GM12872 (cell line): ENCODE measurements at regions not wholly inside any gene's neighbourhood (a gene's known extent, or its start where the extent isn't known, plus 50 kb on each side); places are given as distances from the start of the nearest gene placed in this dataset.

Experiments
- CTCF ChIP-seq: IDR thresholded peaks from 3 replicates; pipeline ENCODE4 v1.5.1; 2011; ENCODE audit warnings: low read depth, mild to moderate bottlenecking, low read length, moderate library complexity; ENCODE audit not compliant: insufficient read depth

GRCh38 chr19:30286378-30286777 is 85.8 kb upstream of the ZNF536 start:
- TF ChIP-seq CTCF, result no peak

- no peak for TF ChIP-seq CTCF
Measured at GRCh38 chr19:30287259-30287658, 84.9 kb upstream of the ZNF536 start.

- no peak for TF ChIP-seq CTCF
Measured at GRCh38 chr19:30287973-30288372, 84.2 kb upstream of the ZNF536 start.

GRCh38 chr19:30288911-30289310 is 83.3 kb upstream of the ZNF536 start:
- no peak for TF ChIP-seq CTCF

- no peak for TF ChIP-seq CTCF
Measured at GRCh38 chr19:30289336-30289735, 82.8 kb upstream of the ZNF536 start.

- no peak for TF ChIP-seq CTCF
Measured at GRCh38 chr19:30293051-30293785, 79.0 kb upstream of the ZNF536 start.

GRCh38 chr19:30297969-30298368 is 74.2 kb upstream of the ZNF536 start:
- TF ChIP-seq CTCF, result no peak

GRCh38 chr19:30303131-30303654 is 69.0 kb upstream of the ZNF536 start:
- TF ChIP-seq CTCF, result no peak
